H1 (cell line): ENCODE measurements at regions not wholly inside any gene's neighbourhood (a gene's known extent, or its start where the extent isn't known, plus 50 kb on each side); places are given as distances from the start of the nearest gene placed in this dataset.

Experiments
- CHD7 ChIP-seq: fragments of 300-600 bp; sonication (generic); IDR thresholded peaks from 2 replicates; pipeline ENCODE4 v1.7.1; 2012; ENCODE audit warnings: low read length, moderate library complexity, mild to moderate bottlenecking, inconsistent platforms; ENCODE audit not compliant: insufficient replicate concordance
- EZH2 ChIP-seq: fragments of 200-600 bp; sonication (generic); IDR thresholded peaks from 2 replicates; pipeline ENCODE4 v1.7.1; 2012; ENCODE audit warnings: low read depth, mild to moderate bottlenecking, moderate library complexity, low read length, inconsistent platforms; ENCODE audit not compliant: severe bottlenecking
- POLR2A ChIP-seq, 2 experiments: IDR thresholded peaks; 1 replicate in 1 of 2; 2 replicates in 1 of 2; pipeline ENCODE4 v1.6.1; 2011; ENCODE audit warnings: low read depth in 2 of 2, low read length in 2 of 2, mild to moderate bottlenecking in 2 of 2; ENCODE audit errors: control extremely low read depth in 1 of 2
- POU5F1 ChIP-seq: IDR thresholded peaks from 2 replicates; pipeline ENCODE4 v1.6.1; 2011; ENCODE audit warnings: low read depth, mild to moderate bottlenecking, low read length, moderate library complexity
- TEAD4 ChIP-seq: IDR thresholded peaks from 2 replicates; pipeline ENCODE4 v1.6.1; 2012; ENCODE audit warnings: low read depth, low read length, inconsistent platforms, mixed read lengths

- TF ChIP-seq CHD7 (no peak), POU5F1 (no peak), EZH2 (no peak), POLR2A (IDR thresholded peaks at IDR 0.05; ENCODE audit: control extremely low read depth in 1 of 2, low read depth in 2 of 2, low read length in 2 of 2) (no peak), TEAD4 (no peak)
These were observed 62.9 kb upstream of the LHX5 start for GRCh38 chr12:113534555-113534954.
